ENCODE measurements at regions not wholly inside any gene's neighbourhood (a gene's known extent, or its start where the extent isn't known, plus 50 kb on each side); places are given as distances from the start of the nearest gene placed in this dataset.
A peak's percentile ranks its signal among the peaks of the same experiment; 100 is the strongest.
"Not testable (repeated sequence)": the region's sequence is repeated elsewhere in the genome, so short reads cannot be mapped to it uniquely, and the experiment has no call there.

DNA sequence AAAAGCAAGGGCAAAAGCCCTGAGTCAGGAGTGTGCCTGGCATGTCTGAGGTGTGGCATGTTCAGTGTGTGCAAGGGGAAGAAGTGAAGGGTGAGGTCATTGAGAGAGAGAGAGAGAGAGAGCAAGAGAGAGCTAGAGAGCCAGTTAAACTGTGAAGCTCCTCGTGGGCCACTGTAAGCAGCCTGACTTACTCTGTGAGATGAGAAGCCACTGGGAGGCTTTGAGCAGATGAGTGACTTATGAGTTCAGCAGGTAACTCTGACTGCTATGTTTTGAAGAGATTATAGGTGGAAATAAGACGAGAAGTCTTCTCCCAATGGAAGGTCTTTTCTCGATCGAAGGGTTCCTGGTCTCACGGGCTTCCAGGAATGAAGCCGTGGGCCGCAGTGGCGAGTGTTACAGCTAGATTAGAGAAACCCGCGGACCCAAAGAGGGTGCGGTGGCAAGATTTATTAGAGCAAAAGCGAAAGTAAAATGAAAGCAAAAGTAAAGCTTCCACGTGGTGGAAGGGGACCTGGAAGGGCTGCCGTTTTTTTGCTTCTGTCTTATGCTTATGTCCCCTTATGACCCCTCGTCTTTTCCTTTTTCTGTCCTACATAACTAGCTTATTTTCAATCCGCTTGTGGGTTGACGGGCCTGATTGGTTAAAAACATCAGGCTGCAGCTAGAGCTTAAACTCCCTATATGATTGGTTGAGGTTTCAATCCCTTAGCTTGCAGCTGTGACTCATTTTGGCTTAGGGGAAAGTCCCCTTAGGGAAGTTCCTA, 323.1 kb upstream of the FAM78B start:
- Histone ChIP-seq H3F3A (ENCODE audit: control insufficient read depth, insufficient read depth) (no peaks in the 10 kb centered on the region), H3K36me3 (ENCODE audit: control insufficient read depth, low read length) (no peaks in the 10 kb centered on the region), H3K27me3 (ENCODE audit: control insufficient read depth, low read length) (peaks cover 5% of the 10 kb centered on the region; the same call in 1 of the 2 replicates), H3K27ac (ENCODE audit: low read depth, low read length) (no peak overlapping the region), H3K4me3 (ENCODE audit: low read length) (peak overlapping the region; percentile 52), H3K79me2 (ENCODE audit: control insufficient read depth, low read length) (no peaks in the 10 kb centered on the region), H3K9me2 (replicated peaks; ENCODE audit: control insufficient read depth, low read length) (no peaks in the 10 kb centered on the region), H3K9me3 (ENCODE audit: control insufficient read depth, insufficient read depth, low read length) (no peaks in the 10 kb centered on the region), H3K4me1 (ENCODE audit: control insufficient read depth, low read length) (peaks cover 7% of the 10 kb centered on the region), H3K4me2 (ENCODE audit: low read length) (peak overlapping the region; percentile 56), H4K20me1 (ENCODE audit: control insufficient read depth, insufficient read depth, low read depth, low read length) (no peaks in the 10 kb centered on the region)
- no peak for TF ChIP-seq EZH2phosphoT487 (IDR thresholded peaks at IDR 0.05; ENCODE audit: borderline replicate concordance, low read length)
- TF ChIP-seq, protein P1, sequence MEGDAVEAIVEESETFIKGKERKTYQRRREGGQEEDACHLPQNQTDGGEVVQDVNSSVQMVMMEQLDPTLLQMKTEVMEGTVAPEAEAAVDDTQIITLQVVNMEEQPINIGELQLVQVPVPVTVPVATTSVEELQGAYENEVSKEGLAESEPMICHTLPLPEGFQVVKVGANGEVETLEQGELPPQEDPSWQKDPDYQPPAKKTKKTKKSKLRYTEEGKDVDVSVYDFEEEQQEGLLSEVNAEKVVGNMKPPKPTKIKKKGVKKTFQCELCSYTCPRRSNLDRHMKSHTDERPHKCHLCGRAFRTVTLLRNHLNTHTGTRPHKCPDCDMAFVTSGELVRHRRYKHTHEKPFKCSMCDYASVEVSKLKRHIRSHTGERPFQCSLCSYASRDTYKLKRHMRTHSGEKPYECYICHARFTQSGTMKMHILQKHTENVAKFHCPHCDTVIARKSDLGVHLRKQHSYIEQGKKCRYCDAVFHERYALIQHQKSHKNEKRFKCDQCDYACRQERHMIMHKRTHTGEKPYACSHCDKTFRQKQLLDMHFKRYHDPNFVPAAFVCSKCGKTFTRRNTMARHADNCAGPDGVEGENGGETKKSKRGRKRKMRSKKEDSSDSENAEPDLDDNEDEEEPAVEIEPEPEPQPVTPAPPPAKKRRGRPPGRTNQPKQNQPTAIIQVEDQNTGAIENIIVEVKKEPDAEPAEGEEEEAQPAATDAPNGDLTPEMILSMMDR (IDR thresholded peaks at IDR 0.05; ENCODE audit: low read depth, low read length, poor library complexity, severe bottlenecking), result no peak

- Histone ChIP-seq H3K9me3 (ENCODE audit: control insufficient read depth, insufficient read depth, low read length) (no peaks in the 10 kb centered on the region), H3K9me2 (replicated peaks; ENCODE audit: control insufficient read depth, low read length) (no peaks in the 10 kb centered on the region), H3K27ac (ENCODE audit: low read depth, low read length) (no peak overlapping the region), H3K79me2 (ENCODE audit: control insufficient read depth, low read length) (no peaks in the 10 kb centered on the region), H3F3A (ENCODE audit: control insufficient read depth, insufficient read depth) (no peaks in the 10 kb centered on the region), H3K4me2 (ENCODE audit: low read length) (peak overlapping the region; percentile 56), H3K27me3 (ENCODE audit: control insufficient read depth, low read length) (peaks cover 5% of the 10 kb centered on the region; the same call in 1 of the 2 replicates), H4K20me1 (ENCODE audit: control insufficient read depth, insufficient read depth, low read depth, low read length) (no peaks in the 10 kb centered on the region), H3K36me3 (ENCODE audit: control insufficient read depth, low read length) (no peaks in the 10 kb centered on the region), H3K4me1 (ENCODE audit: control insufficient read depth, low read length) (peaks cover 7% of the 10 kb centered on the region), H3K4me3 (ENCODE audit: low read length) (peak overlapping the region; percentile 52)
- no peak for TF ChIP-seq EZH2phosphoT487 (IDR thresholded peaks at IDR 0.05; ENCODE audit: borderline replicate concordance, low read length)
- TF ChIP-seq, protein P1 (IDR thresholded peaks at IDR 0.05; ENCODE audit: low read depth, low read length, poor library complexity, severe bottlenecking), result no peak
Measured at GRCh38 chr1:166490437-166490991, 323.7 kb upstream of the FAM78B start.

- H3K4me1 ChIP-seq (ENCODE audit: control insufficient read depth, low read length); H3F3A ChIP-seq (ENCODE audit: control insufficient read depth, insufficient read depth); H3K9me3 ChIP-seq (ENCODE audit: control insufficient read depth, insufficient read depth, low read length); H3K4me3 ChIP-seq (ENCODE audit: low read length); H3K27me3 ChIP-seq (ENCODE audit: control insufficient read depth, low read length); H3K27ac ChIP-seq (ENCODE audit: low read depth, low read length); H3K36me3 ChIP-seq (ENCODE audit: control insufficient read depth, low read length); H3K9me2 ChIP-seq (replicated peaks; ENCODE audit: control insufficient read depth, low read length); H3K79me2 ChIP-seq (ENCODE audit: control insufficient read depth, low read length); H3K4me2 ChIP-seq (ENCODE audit: low read length); H4K20me1 ChIP-seq (ENCODE audit: control insufficient read depth, insufficient read depth, low read depth, low read length): not testable (repeated sequence)
Measured at GRCh38 chr1:166493765-166494164, 327.0 kb upstream of the FAM78B start.

- no peaks in the 10 kb centered on the region for H3K9me2 ChIP-seq (replicated peaks; ENCODE audit: control insufficient read depth, low read length)
- H3K9me3 ChIP-seq (ENCODE audit: control insufficient read depth, insufficient read depth, low read length), result no peaks in the 10 kb centered on the region
- no peaks in the 10 kb centered on the region for H3F3A ChIP-seq (ENCODE audit: control insufficient read depth, insufficient read depth)
- no peaks in the 10 kb centered on the region for H3K36me3 ChIP-seq (ENCODE audit: control insufficient read depth, low read length)
- H3K79me2 ChIP-seq (ENCODE audit: control insufficient read depth, low read length), result no peaks in the 10 kb centered on the region
- TF ChIP-seq, protein P1 (IDR thresholded peaks at IDR 0.05; ENCODE audit: low read depth, low read length, poor library complexity, severe bottlenecking), result no peak
- no peak for TF ChIP-seq EZH2phosphoT487 (IDR thresholded peaks at IDR 0.05; ENCODE audit: borderline replicate concordance, low read length)
- H4K20me1 ChIP-seq (ENCODE audit: control insufficient read depth, insufficient read depth, low read depth, low read length), result no peaks in the 10 kb centered on the region
- H3K4me1 ChIP-seq (ENCODE audit: control insufficient read depth, low read length), result no peaks in the 10 kb centered on the region
- H3K27ac ChIP-seq (ENCODE audit: low read depth, low read length), result no peak overlapping the region
- H3K4me2 ChIP-seq (ENCODE audit: low read length), result no peak overlapping the region
- H3K27me3 ChIP-seq (ENCODE audit: control insufficient read depth, low read length), result no peaks in the 10 kb centered on the region
- no peak overlapping the region for H3K4me3 ChIP-seq (ENCODE audit: low read length)
Measured at GRCh38 chr1:166507347-166507746, 331.9 kb upstream of the POGK start.
